ENCODE measurements at regions not wholly inside any gene's neighbourhood (a gene's known extent, or its start where the extent isn't known, plus 50 kb on each side); places are given as distances from the start of the nearest gene placed in this dataset.

DNA sequence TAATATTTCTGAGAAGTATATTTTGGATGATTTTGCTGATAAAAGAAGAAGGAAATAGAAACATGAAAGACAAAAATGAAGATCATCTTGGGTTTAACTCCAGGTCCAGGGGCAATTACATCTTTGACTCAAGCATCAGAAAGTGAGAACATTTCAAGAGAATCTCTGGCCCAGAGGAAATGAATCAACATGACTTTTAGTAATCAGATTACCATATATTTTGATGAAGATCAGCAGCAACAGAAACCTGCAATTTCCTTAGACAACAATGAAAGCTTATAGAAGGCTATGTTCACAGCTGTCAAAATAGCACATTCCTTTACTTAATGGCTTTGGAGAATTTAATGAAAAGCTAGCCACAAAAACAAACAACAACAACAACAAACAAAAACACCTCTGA lies 638.1 kb downstream of the EFNA5 start:
- ChIA-PET CTCF (no interaction called here), POLR2A (no interaction called here)
- intact Hi-C loops (cut with micrococcal nuclease): no loop called here
- Histone ChIP-seq H3K4me3 (ENCODE audit: control extremely low read depth in 1 of 5, extremely low read depth in 1 of 5, insufficient read depth in 1 of 5, low read depth in 2 of 5, low read length in 4 of 5) (no peak overlapping the region), H3K27me3 (replicated peaks in 1 of 4; ENCODE audit: control extremely low read depth in 1 of 4, control insufficient read depth in 3 of 4, insufficient read depth in 4 of 4, low read length in 3 of 4) (no peaks in the 10 kb centered on the region), H4K20me1 (ENCODE audit: control insufficient read depth, insufficient read depth, low read length, poor library complexity, severe bottlenecking) (no peaks in the 10 kb centered on the region), H3K79me2 (ENCODE audit: control insufficient read depth, insufficient read depth, low read length) (no peaks in the 10 kb centered on the region), H3K27ac (ENCODE audit: low read length in 2 of 2) (no peak overlapping the region), H3K36me3 (replicated peaks in 1 of 2; ENCODE audit: control extremely low read depth in 1 of 2, control insufficient read depth in 1 of 2, extremely low read depth in 1 of 2, insufficient read depth in 2 of 2, low read length in 1 of 2) (no peaks in the 10 kb centered on the region), H3K9ac (ENCODE audit: low read length) (no peak overlapping the region), H3K4me2 (replicated peaks; ENCODE audit: low read depth, low read length, poor library complexity, severe bottlenecking) (no peak overlapping the region), H3K4me1 (ENCODE audit: control insufficient read depth in 2 of 2, insufficient read depth in 2 of 2, low read length in 2 of 2) (no peaks in the 10 kb centered on the region), H3K9me3 (ENCODE audit: control extremely low read depth in 1 of 3, control insufficient read depth in 2 of 3, insufficient read depth in 1 of 3, low read length in 2 of 3) (no peaks in the 10 kb centered on the region), H2AFZ (ENCODE audit: insufficient read depth, low read depth, low read length, poor library complexity, severe bottlenecking) (no peak overlapping the region)
- H3K27me3 Mint-ChIP-seq: no peaks in the 10 kb centered on the region
- peaks cover 2% of the 10 kb centered on the region for H3K9me3 Mint-ChIP-seq (ENCODE audit: insufficient read depth)
- ATAC-seq (ENCODE audit: low read depth): no peak
- TF ChIP-seq, protein P1, sequence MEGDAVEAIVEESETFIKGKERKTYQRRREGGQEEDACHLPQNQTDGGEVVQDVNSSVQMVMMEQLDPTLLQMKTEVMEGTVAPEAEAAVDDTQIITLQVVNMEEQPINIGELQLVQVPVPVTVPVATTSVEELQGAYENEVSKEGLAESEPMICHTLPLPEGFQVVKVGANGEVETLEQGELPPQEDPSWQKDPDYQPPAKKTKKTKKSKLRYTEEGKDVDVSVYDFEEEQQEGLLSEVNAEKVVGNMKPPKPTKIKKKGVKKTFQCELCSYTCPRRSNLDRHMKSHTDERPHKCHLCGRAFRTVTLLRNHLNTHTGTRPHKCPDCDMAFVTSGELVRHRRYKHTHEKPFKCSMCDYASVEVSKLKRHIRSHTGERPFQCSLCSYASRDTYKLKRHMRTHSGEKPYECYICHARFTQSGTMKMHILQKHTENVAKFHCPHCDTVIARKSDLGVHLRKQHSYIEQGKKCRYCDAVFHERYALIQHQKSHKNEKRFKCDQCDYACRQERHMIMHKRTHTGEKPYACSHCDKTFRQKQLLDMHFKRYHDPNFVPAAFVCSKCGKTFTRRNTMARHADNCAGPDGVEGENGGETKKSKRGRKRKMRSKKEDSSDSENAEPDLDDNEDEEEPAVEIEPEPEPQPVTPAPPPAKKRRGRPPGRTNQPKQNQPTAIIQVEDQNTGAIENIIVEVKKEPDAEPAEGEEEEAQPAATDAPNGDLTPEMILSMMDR (IDR thresholded peaks at IDR 0.05): no peak
- TF ChIP-seq EZH2 (IDR thresholded peaks at IDR 0.05; ENCODE audit: borderline replicate concordance, insufficient read depth, low read depth, low read length, poor library complexity, severe bottlenecking): no peak
- DNase-seq: no peak
- H3K4me3 Mint-ChIP-seq: no peak overlapping the region
- no peaks in the 10 kb centered on the region for H3K4me1 Mint-ChIP-seq
- no peak overlapping the region for H3K27ac Mint-ChIP-seq

DNA sequence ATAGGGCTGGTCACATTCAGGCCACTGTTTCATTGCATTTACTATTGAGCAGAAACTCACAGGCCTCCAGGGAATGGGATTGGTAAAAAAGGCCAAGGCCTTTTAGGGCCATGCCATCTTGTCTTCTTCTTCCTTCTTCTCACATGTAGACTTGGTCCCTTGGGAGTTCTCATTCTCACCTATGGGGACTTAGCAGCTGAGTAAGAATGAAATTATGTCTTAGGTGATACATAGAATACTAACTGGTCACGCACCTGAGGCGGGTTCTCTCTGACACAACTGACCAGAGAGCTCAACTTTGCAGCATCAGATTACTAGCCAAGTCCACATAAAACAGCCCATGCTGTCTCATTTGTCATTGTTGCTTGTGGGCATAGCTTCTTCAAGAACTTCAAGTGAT lies 641.8 kb downstream of the EFNA5 start:
- DNase-seq (no peak), ATAC-seq (ENCODE audit: low read depth) (no peak)
- no peak for TF ChIP-seq EZH2 (IDR thresholded peaks at IDR 0.05; ENCODE audit: borderline replicate concordance, insufficient read depth, low read depth, low read length, poor library complexity, severe bottlenecking)
- TF ChIP-seq, protein P1 (IDR thresholded peaks at IDR 0.05): no peak
- Histone ChIP-seq H3K27me3 (replicated peaks in 1 of 4; ENCODE audit: control extremely low read depth in 1 of 4, control insufficient read depth in 3 of 4, insufficient read depth in 4 of 4, low read length in 3 of 4) (no peaks in the 10 kb centered on the region), H2AFZ (ENCODE audit: insufficient read depth, low read depth, low read length, poor library complexity, severe bottlenecking) (no peak overlapping the region), H3K4me3 (ENCODE audit: control extremely low read depth in 1 of 5, extremely low read depth in 1 of 5, insufficient read depth in 1 of 5, low read depth in 2 of 5, low read length in 4 of 5) (no peak overlapping the region), H3K79me2 (ENCODE audit: control insufficient read depth, insufficient read depth, low read length) (no peaks in the 10 kb centered on the region), H3K36me3 (replicated peaks in 1 of 2; ENCODE audit: control extremely low read depth in 1 of 2, control insufficient read depth in 1 of 2, extremely low read depth in 1 of 2, insufficient read depth in 2 of 2, low read length in 1 of 2) (no peaks in the 10 kb centered on the region), H3K9ac (ENCODE audit: low read length) (no peak overlapping the region), H3K9me3 (ENCODE audit: control extremely low read depth in 1 of 3, control insufficient read depth in 2 of 3, insufficient read depth in 1 of 3, low read length in 2 of 3) (no peaks in the 10 kb centered on the region), H3K4me1 (ENCODE audit: control insufficient read depth in 2 of 2, insufficient read depth in 2 of 2, low read length in 2 of 2) (no peaks in the 10 kb centered on the region), H4K20me1 (ENCODE audit: control insufficient read depth, insufficient read depth, low read length, poor library complexity, severe bottlenecking) (no peaks in the 10 kb centered on the region), H3K27ac (ENCODE audit: low read length in 2 of 2) (no peak overlapping the region), H3K4me2 (replicated peaks; ENCODE audit: low read depth, low read length, poor library complexity, severe bottlenecking) (no peak overlapping the region)
- H3K27ac Mint-ChIP-seq: no peak overlapping the region
- H3K9me3 Mint-ChIP-seq (ENCODE audit: insufficient read depth): peaks cover 4% of the 10 kb centered on the region
- intact Hi-C loops (cut with micrococcal nuclease): no loop called here
- POLR2A ChIA-PET: no interaction called here
- WGBS (ENCODE audit: insufficient coverage): no CpG with 5 or more reads among the region's 2 CpGs
- no peaks in the 10 kb centered on the region for H3K27me3 Mint-ChIP-seq
- H3K4me1 Mint-ChIP-seq: no peaks in the 10 kb centered on the region
- CTCF ChIA-PET: no interaction called here
- no peak overlapping the region for H3K4me3 Mint-ChIP-seq
